ENCODE measurements at regions not wholly inside any gene's neighbourhood (a gene's known extent, or its start where the extent isn't known, plus 50 kb on each side); places are given as distances from the start of the nearest gene placed in this dataset.

DNA sequence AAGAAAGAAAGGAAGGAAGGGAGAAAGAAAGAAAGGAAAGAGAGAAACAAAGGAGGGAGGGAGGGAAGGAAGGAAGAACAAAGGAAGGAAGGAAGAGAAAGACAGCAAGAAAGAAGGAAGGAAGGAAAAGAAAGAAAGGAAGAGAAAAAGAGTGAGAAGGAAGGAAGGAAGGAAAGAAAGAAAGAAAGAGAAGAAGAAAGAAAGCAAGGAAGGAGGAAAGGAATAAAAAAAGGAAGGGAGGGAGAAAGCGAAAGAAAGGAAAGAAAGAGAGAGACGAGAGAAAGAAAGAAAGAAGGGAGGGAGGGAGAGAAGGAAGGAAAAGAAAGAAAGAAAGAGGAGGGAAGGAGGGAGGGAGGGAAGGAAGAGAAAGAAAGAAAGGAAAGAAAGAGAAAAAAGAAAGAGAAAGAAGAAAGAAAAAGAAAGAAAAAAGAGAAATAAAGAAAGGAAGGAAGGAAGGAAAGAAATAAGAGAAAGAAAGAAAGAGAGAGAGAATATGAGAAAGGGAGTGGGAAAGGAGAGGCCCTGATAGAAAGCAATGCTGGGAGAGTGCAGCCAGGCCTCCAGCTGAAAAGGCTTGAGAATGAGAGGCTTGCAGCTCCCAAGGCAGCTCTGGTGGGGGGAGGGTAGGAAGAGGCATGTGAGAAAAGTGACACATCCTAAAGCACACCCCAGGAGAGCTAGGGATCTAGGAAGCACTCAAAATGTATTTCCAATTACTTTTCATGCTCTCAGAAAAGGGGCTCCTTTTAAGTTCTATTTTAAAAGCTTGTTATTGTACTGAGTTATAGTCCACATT lies 134.0 kb upstream of the ZIC3 start:
- no peak overlapping the region for H3K4me3 ChIP-seq
- H3K36me3 ChIP-seq: no peaks in the 10 kb centered on the region
- intact Hi-C loops (cut with DNase I): no loop called here
- no peak for DNase-seq
- no peak overlapping the region for H3K9ac ChIP-seq (ENCODE audit: low read depth in 2 of 2, low read length in 2 of 2)
- H3K4me1 ChIP-seq: no peaks in the 10 kb centered on the region
- H3K9me3 ChIP-seq: no peaks in the 10 kb centered on the region
- no peak for TF ChIP-seq CTCF (IDR thresholded peaks at IDR 0.05)
- peaks cover 30% of the 10 kb centered on the region for H3K27me3 ChIP-seq
- no peak overlapping the region for H3K27ac ChIP-seq

DNA sequence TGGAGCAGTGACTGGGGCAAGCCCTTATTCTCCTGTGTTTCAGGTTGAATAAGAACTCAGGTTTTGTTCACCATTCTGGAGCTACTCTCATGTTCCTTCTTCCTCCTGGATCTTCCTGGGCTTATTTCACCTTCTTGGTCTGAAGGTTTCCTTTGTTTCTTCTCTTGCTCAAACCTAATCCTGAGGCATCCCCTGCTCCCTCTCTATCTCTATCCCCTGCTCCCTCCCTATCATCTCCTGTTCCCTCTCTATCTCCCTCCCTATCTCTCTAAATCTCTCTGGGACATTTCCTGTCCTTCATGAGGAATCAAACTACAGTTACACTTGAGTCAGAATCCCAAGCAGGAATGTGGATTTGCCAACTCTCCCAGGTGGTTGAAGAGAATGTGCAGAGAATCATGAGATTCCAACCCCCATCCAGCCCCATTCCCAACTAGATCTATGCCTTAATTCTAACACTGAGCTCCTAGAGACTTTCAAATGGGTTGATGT lies 134.9 kb upstream of the ZIC3 start:
- Histone ChIP-seq H3K9ac (ENCODE audit: low read depth in 2 of 2, low read length in 2 of 2) (no peak overlapping the region), H3K4me1 (no peaks in the 10 kb centered on the region), H3K36me3 (no peaks in the 10 kb centered on the region), H3K27me3 (peaks cover 30% of the 10 kb centered on the region), H3K27ac (no peak overlapping the region), H3K4me3 (no peak overlapping the region), H3K9me3 (no peaks in the 10 kb centered on the region)
- TF ChIP-seq CTCF (IDR thresholded peaks at IDR 0.05): no peak
- intact Hi-C loops (cut with DNase I): no loop called here
- DNase-seq: no peak

DNA sequence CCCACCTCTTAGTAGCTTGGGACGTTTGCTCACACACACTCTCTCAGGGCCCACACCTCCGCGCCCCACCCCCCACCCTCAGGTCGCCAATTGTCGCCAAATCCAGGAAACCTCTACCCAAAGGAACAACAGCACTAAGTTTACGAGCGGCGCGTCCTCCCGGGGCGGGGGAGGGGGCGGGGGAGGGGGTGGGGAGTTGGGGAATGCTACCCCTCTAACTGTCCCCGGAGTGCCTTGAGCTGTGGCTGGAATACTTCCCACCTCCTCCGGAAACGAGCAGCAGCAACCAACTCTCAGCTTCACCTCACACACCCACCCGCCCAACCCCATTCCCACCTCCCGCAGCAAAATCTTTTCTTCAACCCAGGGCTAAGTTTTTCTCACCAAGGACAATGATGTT lies 135.6 kb upstream of the ZIC3 start:
- Histone ChIP-seq H3K9me3 (no peaks in the 10 kb centered on the region), H3K4me3 (no peak overlapping the region), H3K36me3 (no peaks in the 10 kb centered on the region), H3K27me3 (peaks cover 32% of the 10 kb centered on the region), H3K4me1 (no peaks in the 10 kb centered on the region), H3K27ac (no peak overlapping the region), H3K9ac (ENCODE audit: low read depth in 2 of 2, low read length in 2 of 2) (no peak overlapping the region)
- intact Hi-C loops (cut with DNase I): no loop called here
- no peak for DNase-seq
- TF ChIP-seq CTCF (IDR thresholded peaks at IDR 0.05): no peak

DNA sequence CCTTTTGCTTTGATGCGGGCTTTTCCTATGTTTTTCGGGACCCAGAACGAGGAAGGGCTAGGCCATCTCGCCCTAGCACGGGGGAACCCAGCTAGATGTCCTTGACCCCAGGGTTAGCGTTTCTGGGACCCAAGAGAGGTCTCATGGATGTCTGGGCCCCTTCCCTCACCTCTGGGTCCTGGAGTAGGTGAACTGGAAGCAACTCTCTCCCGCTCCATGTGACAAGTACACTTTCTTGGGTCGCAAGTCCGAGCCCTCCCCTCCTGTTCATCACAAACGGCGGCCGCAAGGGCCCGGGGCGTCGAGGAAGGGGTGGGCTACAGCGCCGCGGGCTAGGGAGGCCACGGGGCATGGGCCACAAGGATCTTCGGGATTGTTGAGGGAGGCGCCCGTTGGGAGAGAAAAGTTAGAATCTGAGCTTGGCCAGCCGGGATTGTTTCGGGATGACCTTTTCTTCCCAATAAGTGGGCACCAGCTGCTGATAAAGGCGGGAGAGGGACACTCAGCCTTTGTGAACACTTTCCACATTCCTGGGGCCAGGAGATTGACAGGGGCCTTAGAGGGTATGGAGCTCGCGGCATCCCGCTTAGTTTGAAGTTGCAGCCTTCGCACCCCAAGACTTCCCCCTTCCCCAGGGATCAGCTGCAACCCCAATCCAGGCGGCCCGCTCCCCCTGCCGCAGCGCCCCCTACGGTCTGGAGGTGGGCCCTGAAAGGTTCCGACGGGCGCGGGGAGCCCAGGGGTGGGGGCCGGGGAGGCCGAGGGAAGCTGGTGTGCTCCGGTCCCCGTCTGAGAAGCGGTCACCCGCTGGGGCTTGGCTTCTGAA lies 136.9 kb upstream of the ZIC3 start:
- H3K9me3 ChIP-seq: no peaks in the 10 kb centered on the region
- DNase-seq: no peak
- H3K27me3 ChIP-seq: peaks cover 35% of the 10 kb centered on the region
- H3K4me3 ChIP-seq: peak overlapping the region; percentile 31
- no peak overlapping the region for H3K9ac ChIP-seq (ENCODE audit: low read depth in 2 of 2, low read length in 2 of 2)
- no peaks in the 10 kb centered on the region for H3K36me3 ChIP-seq
- no peak for TF ChIP-seq CTCF (IDR thresholded peaks at IDR 0.05)
- intact Hi-C loops (cut with DNase I): no loop called here
- H3K4me1 ChIP-seq: no peaks in the 10 kb centered on the region
- no peak overlapping the region for H3K27ac ChIP-seq

- Histone ChIP-seq H3K4me3 (peak overlapping the region; percentile 31), H3K9me3 (no peaks in the 10 kb centered on the region), H3K36me3 (no peaks in the 10 kb centered on the region), H3K27me3 (peaks cover 35% of the 10 kb centered on the region), H3K9ac (ENCODE audit: low read depth in 2 of 2, low read length in 2 of 2) (no peak overlapping the region), H3K27ac (no peak overlapping the region), H3K4me1 (no peaks in the 10 kb centered on the region)
- DNase-seq: no peak
- intact Hi-C loops (cut with DNase I): no loop called here
- TF ChIP-seq CTCF (IDR thresholded peaks at IDR 0.05): no peak
Measured at GRCh38 chrX:137428221-137428661, 137.7 kb upstream of the ZIC3 start.

Measured in colonic mucosa (tissue), 4 donors.